ENCODE measurements at regions not wholly inside any gene's neighbourhood (a gene's known extent, or its start where the extent isn't known, plus 50 kb on each side); places are given as distances from the start of the nearest gene placed in this dataset.

DNA sequence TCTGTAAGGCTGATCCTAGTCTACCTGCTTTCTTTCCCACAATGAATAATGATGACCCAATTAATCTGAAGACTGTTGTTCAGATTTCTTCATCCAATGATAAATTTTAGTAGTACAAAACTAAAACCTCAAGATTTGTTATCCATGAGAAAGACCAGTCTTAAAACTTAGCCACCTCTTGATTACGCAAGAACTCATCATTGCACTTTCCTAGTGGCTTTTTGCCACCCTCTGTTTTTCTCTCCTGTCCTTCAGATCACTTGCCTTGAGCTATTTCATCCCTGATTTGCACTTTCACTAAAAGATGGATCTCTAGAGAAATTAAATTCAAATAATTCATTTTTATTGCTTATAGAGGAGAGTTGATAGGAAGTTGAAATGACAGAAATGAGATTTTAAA is 142.7 kb upstream of the RBMS3 start:
- no peak for DNase-seq (ENCODE audit: low read depth in 2 of 2)

GRCh38 chr3:29140666-29141065 is 140.2 kb upstream of the RBMS3 start:
- no peak for DNase-seq (ENCODE audit: low read depth in 2 of 2)

DNA sequence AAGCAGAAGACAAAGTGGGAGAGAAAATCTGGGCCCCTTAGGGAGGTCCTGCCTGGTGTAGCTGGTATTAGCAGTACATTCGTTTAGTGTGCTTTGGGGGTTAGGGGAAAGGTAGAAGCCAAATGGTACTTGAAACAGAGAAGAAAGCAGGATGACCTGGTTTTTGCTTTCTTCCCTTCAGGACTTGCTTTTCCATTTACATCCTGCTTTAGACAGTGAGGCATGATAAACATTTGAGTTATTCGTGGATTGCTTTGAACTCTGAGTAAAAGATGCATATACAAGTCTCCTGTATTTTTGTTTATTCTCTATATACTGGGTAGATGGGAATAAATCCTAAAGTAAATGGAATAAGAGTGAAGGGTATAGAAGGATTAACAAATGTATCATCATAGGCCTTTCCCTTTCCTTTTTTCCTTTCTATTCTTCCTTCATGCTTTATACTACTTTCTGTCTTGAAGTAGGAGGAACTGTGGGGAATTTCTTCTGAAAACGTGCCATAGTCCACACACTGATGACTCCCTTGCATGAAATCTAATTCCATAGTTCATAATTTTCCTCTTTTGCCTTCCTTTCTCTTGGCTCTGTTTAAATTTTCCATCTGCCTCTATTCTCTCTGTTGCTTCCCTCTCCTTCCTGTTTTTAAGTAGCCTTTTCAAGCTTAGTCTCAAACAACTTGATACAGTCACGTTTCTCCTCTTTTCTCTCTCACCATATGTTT is 139.5 kb upstream of the RBMS3 start:
- no peak for DNase-seq (ENCODE audit: low read depth in 2 of 2)

- DNase-seq (ENCODE audit: low read depth in 2 of 2) = no peak
Measured at GRCh38 chr3:29141918-29142275, 139.0 kb upstream of the RBMS3 start.

GRCh38 chr3:29143151-29143550 is 137.7 kb upstream of the RBMS3 start:
- no peak for DNase-seq (ENCODE audit: low read depth in 2 of 2)

- no peak for DNase-seq (ENCODE audit: low read depth in 2 of 2)
Measured at GRCh38 chr3:29144361-29144760, 136.5 kb upstream of the RBMS3 start.

- DNase-seq (ENCODE audit: low read depth in 2 of 2) = peak; percentile 76 to 79
Measured at GRCh38 chr3:29144807-29145206, 136.1 kb upstream of the RBMS3 start.

DNA sequence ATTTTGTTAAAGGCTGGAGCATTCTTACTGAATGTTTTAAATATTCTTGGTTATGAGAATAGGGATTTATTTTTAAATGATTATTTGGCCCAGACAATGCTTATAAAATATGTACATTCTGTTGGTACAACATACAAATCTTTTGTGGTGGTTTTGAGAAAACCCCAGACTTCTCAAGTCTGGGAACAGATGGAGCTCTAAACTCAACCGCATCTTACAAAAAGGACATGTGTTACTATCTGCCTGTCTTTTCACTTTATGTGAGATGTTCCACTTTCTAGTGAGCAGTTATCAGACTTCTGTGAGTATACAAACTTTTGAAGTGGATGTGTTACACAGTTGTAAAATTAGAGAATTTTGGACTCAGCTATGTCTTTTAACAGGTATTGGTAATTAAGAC is 135.5 kb upstream of the RBMS3 start:
- no peak for DNase-seq (ENCODE audit: low read depth in 2 of 2)

DNA sequence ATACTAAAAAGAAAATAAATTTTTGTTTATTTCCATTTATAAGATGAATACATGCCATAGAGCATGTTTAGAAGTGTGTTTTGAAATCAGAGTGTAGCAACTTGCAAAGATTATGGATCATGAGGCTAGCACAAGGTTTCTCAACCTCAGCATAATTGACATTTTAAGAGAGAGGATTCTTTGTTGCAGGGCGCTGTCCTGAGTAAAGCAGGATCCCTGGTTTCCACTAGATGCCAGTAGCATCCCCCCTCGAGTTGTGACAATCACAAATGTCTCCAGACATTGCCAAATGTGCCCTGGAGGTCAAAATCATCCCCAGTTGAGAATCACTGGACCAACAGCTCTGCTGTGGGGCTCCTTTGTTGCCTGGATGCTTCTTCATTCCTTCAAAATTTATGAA is 128.5 kb upstream of the RBMS3 start:
- DNase-seq (ENCODE audit: low read depth in 2 of 2) = no peak

- no peak for DNase-seq (ENCODE audit: low read depth in 2 of 2)
Measured at GRCh38 chr3:29153811-29154210, 127.1 kb upstream of the RBMS3 start.

GRCh38 chr3:29156086-29156715 is 124.7 kb upstream of the RBMS3 start:
- DNase-seq (ENCODE audit: low read depth in 2 of 2) = no peak

- no peak for DNase-seq (ENCODE audit: low read depth in 2 of 2)
Measured at GRCh38 chr3:29164825-29165224, 116.0 kb upstream of the RBMS3 start.

DNA sequence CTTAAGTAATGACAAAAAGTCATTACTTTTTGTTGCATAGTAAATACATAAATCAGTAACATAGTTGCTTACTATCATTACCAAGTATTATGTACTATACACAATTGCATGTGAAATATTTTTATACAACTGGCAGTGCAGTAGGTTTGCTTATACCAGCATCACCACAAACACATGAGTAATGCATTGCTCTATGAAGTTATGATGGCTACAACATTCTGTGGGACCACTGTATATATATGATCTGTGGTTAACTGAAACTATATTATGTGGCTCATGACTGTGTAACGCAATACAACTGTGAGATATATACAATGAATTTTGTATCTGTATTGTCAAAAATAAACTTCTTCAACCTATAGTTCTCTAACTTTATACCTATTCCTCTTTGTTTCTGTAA is 113.7 kb upstream of the RBMS3 start:
- DNase-seq (ENCODE audit: low read depth in 2 of 2) = no peak

DNA sequence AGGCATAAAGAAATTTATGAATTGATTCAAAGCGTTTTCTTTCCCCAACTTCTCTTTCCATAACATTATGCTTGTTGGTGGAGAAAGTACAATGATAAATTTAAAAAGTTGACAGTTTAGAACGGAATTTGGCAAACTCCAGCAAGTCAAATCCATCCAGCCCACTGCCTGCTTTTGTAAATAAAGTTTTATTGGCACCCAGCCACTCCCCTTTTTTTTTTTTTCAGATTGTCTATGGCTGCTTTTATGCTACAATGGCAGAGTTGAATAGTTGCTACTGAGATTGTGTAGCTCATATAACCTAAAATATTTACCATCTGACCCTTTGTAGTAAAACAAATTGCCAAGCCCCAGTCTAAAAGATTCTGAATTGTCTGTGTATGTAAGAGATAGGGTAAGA is 112.8 kb upstream of the RBMS3 start:
- DNase-seq (ENCODE audit: low read depth in 2 of 2) = no peak

- DNase-seq (ENCODE audit: low read depth in 2 of 2) = peak; percentile 71 to 82
Measured at GRCh38 chr3:29168696-29169095, 112.2 kb upstream of the RBMS3 start.

DNA sequence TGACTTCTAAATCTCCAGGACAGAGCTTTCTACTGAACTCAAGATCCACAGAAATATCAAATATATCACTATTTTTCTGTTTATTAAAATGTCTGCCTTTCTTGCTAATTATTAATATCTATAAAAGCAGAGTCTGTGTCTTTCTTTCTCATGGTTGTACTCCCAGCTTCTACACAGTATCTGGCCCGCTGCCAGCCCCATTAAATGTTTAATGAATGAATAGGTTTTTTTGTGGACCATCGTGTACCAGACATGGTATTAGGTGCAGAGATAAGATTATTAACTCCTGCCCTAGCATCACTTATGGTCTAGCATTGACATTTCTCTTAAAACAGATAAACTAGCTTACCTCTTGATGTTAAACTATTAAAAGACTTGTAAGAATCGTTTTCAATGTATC is 111.4 kb upstream of the RBMS3 start:
- DNase-seq (ENCODE audit: low read depth in 2 of 2) = no peak

DNA sequence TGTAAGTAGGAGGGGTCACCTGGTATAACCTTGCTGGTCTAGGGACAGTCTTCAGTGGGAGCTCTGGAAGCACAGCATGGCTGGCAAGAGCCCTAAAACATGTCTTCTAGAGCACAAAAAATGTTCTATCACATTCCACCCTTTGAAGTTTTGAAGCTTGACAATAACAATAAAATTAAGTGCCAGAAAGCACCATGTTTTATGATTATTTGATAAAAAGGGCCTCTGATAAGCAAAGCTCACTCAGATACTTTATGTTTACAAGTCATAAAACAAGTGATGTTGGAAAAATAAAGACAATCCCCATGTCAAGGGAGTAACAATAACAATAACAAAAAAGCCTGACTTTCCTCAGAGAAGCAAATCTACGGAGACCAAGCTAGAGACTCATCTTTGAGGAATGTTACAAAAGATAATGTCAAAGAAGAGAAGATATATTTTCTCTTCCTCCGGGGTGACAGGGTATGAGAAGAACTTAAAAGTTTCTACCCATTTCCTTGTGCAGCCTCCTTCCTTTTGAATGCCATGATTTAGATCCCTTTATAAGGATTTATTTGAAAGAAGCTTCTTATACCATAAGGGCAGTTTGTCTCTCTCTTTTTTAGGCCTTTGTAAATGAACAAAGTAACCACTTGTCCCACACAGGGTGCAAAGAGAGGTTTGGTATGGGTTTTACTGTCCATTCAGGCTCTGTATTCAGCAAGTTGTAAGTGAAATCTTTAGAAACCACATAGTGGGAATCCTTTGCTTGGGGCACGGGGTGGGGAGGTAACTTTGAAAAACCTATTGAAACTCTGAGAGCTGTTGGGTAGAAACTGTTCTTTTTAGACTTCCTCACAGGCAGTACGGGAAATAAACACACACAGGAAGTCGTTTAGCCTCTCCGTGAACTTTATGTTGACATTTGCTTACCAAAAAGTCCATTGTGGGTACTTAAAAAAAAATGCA is 109.6 kb upstream of the RBMS3 start:
- no peak for DNase-seq (ENCODE audit: low read depth in 2 of 2)

DNA sequence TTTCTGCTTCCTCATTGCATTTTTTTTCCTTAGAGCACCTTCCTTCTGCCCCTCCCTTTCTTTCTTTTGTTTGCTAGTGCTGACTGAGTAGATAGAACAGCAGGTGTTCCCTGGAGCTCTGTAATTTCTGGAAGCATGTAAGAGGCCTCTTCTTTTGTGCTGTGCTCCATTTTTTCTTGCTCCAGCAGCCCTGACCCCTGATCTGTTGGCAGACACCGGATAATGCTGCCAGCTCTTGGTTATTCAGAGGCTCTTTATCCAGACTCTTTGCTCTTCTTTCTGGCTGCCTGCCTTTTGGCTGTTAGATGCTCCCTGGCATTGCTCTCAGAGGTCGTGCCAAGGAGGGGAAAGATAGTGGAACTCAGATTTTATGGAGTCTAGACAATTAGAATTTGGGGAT is 104.4 kb upstream of the RBMS3 start:
- no peak for DNase-seq (ENCODE audit: low read depth in 2 of 2)

- DNase-seq (ENCODE audit: low read depth in 2 of 2) = no peak
Measured at GRCh38 chr3:29178809-29179793, 101.8 kb upstream of the RBMS3 start.

DNA sequence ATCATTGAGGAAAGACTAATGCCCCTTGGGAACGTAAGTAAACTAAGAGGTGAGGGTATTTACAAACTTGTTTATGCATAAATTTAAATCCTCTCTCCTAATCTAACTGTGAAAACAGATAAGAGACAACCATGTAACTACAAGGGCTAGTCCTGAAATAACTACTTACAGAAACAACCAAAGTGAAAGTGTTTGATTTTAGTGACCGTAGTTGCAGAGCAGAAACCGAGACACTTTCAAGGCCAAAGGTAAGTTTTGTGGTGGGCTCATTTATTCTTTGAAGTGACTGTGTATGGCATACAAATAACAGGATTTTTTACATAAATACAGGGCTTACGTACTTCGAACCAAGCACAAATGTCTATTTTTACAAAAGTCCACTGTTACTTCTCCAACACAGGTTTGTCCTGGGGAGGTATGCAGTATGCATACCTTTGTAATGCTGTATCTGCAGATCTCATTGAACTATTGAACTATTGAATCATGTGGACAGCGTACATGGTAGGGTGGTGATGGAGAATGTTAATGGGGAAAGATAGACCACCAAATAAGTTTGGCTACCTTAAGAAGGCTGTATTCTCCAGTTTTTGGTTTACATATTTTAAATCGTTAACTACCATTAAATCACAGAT is 99.6 kb upstream of the RBMS3 start:
- no peak for DNase-seq (ENCODE audit: low read depth in 2 of 2)

GRCh38 chr3:29181872-29182271 is 99.0 kb upstream of the RBMS3 start:
- DNase-seq (ENCODE audit: low read depth in 2 of 2) = no peak
